ENCODE measurements at regions not wholly inside any gene's neighbourhood (a gene's known extent, or its start where the extent isn't known, plus 50 kb on each side); places are given as distances from the start of the nearest gene placed in this dataset.

- no peak for TF ChIP-seq POLR2AphosphoS5 (IDR thresholded peaks at IDR 0.05)
- no peak for TF ChIP-seq CTCF (IDR thresholded peaks at IDR 0.05 in 8 of 11, conservative IDR thresholded peaks at IDR 0.05 in 3 of 11)
These were observed 616.4 kb downstream of the TAFA4 start for GRCh38 chr3:68315964-68316363.
